K562 (cell line): ENCODE measurements at regions not wholly inside any gene's neighbourhood (a gene's known extent, or its start where the extent isn't known, plus 50 kb on each side); places are given as distances from the start of the nearest gene placed in this dataset.

Experiments used
- ATAC-seq: fragments of 200-7000 bp; cut with Tn5 transposase; 3 replicates; pipeline ENCODE4 v1.9.1; 2020; ENCODE audit warnings: moderate library complexity
- BruUV-seq: library from RNA; stranded (reverse); fragments of 400-500 nt; replicated peaks from 2 replicates; lab custom pipeline; 2021; lab: Mats Ljungman, UMichigan
- CTCF ChIA-PET: fragments of 300-600 bp; formaldehyde crosslinking; extraction: SDS; loops from one replicate; lab custom pipeline; 2021; ENCODE audit warnings: low intra/inter-chr PET ratio; lab: Yijun Ruan, JAX
- POLR2A ChIA-PET: fragments of 300-600, 350-650 bp; sonication (Branson Sonifier 250); formaldehyde crosslinking; extraction: SDS; loops from one replicate; lab custom pipeline; 2021; ENCODE audit warnings: antibody characterized with exemption, inconsistent platforms; lab: Yijun Ruan, JAX
- DNase-seq, 4 experiments: peaks; one replicate each; pipeline versions ENCODE4 v3.0.0 to v3.0.0-alpha.2; 2011 to 2018; ENCODE audit warnings: low spot score in 3 of 4, mixed read lengths in 3 of 4; ENCODE audit errors: extremely low read depth in 1 of 4
- FAIRE-seq: peaks from 2 replicates; lab custom pipeline; 2011; peaks lifted over from hg19 to GRCh38; lab: Jason Lieb, UNC
- H2AFZ ChIP-seq: 2 replicates; pipeline ENCODE4 v1.6.0; 2011; ENCODE audit warnings: low read depth, low read length, control low read depth, inconsistent platforms
- H3K27ac ChIP-seq: fragments of 200-600 bp; 3 replicates; pipeline ENCODE4 v1.8.0; 2011; ENCODE audit warnings: low read depth, mild to moderate bottlenecking, control low read depth, inconsistent platforms, low read length, moderate library complexity, mixed read lengths; ENCODE audit errors: extremely low read depth
- H3K27me3 ChIP-seq, 2 experiments: fragments of 300-600 bp in 1 of 2; 2 replicates in 1 of 2; 3 replicates in 1 of 2; pipeline versions ENCODE4 v1.6.0 to v1.8.0; 2011; ENCODE audit warnings: inconsistent platforms in 2 of 2, low read length in 2 of 2, mild to moderate bottlenecking in 1 of 2, mixed read lengths in 1 of 2, moderate library complexity in 1 of 2; ENCODE audit not compliant: control insufficient read depth in 2 of 2, insufficient read depth in 2 of 2
- H3K36me3 ChIP-seq: fragments of 300-600 bp; 3 replicates; pipeline ENCODE4 v1.8.0; 2011; ENCODE audit warnings: mild to moderate bottlenecking, low read length, inconsistent platforms; ENCODE audit not compliant: control insufficient read depth, insufficient read depth
- H3K4me1 ChIP-seq, 2 experiments: fragments of 200-600 bp in 1 of 2; replicated peaks in 1 of 2; 2 replicates in 1 of 2; 3 replicates in 1 of 2; pipeline versions ENCODE4 v1.5.1 to v1.8.0; 2011; ENCODE audit warnings: inconsistent platforms in 2 of 2, low read length in 2 of 2, mild to moderate bottlenecking in 1 of 2, mixed read lengths in 1 of 2, moderate library complexity in 1 of 2; ENCODE audit not compliant: control insufficient read depth in 2 of 2, insufficient read depth in 2 of 2
- H3K4me2 ChIP-seq: 2 replicates; pipeline ENCODE4 v1.6.1; 2011; ENCODE audit warnings: low read length, control low read depth, inconsistent platforms, mixed read lengths; ENCODE audit not compliant: insufficient read depth
- H3K4me3 ChIP-seq: fragments of 200-600 bp; sonication (generic), shearing (Covaris generic); 2 replicates; pipeline ENCODE4 v1.5.1; 2016; ENCODE audit warnings: control low read depth, inconsistent platforms
- H3K79me2 ChIP-seq: fragments of 200-600 bp; 3 replicates; pipeline ENCODE4 v1.8.0; 2011; ENCODE audit warnings: low read length, inconsistent platforms; ENCODE audit not compliant: control insufficient read depth, insufficient read depth
- H3K9ac ChIP-seq, 2 experiments: 2 replicates each; pipeline versions ENCODE4 v1.6.0 to v1.6.1; 2011; ENCODE audit warnings: low read depth in 2 of 2, low read length in 2 of 2, control low read depth in 1 of 2, inconsistent platforms in 1 of 2, mild to moderate bottlenecking in 1 of 2, mixed read lengths in 1 of 2; ENCODE audit not compliant: insufficient read depth in 1 of 2
- H3K9me1 ChIP-seq: one replicate; pipeline ENCODE4 v1.6.0; 2011; ENCODE audit warnings: inconsistent platforms, mild to moderate bottlenecking, low read length, moderate library complexity; ENCODE audit not compliant: control insufficient read depth, insufficient read depth
- H3K9me3 ChIP-seq: replicated peaks from 2 replicates; pipeline ENCODE4 v1.5.1; 2011; ENCODE audit warnings: low read depth, low read length, inconsistent platforms; ENCODE audit not compliant: control insufficient read depth, insufficient read depth
- H4K20me1 ChIP-seq: replicated peaks from 2 replicates; pipeline ENCODE4 v1.6.1; 2011; ENCODE audit warnings: low read length, inconsistent platforms, mixed read lengths; ENCODE audit not compliant: control insufficient read depth, insufficient read depth
- C11orf30 ChIP-seq: fragments of 450-650 bp; IDR thresholded peaks from 2 replicates; pipeline ENCODE4 v1.6.1; 2016; ENCODE audit warnings: low read depth, mild to moderate bottlenecking
- DNMT1 ChIP-seq: fragments of 450-650 bp; IDR thresholded peaks from 2 replicates; pipeline ENCODE4 v1.6.1; 2016; ENCODE audit warnings: antibody characterized with exemption, mild to moderate bottlenecking
- FOXM1 ChIP-seq, 2 experiments: fragments of 450-650 bp in 1 of 2; sonication (generic) in 1 of 2; formaldehyde crosslinking in 1 of 2; IDR thresholded peaks; 2 replicates each; pipeline versions ENCODE4 v1.6.1 to v1.9.0; 2017 to 2022; ENCODE audit warnings: low read depth in 2 of 2, mild to moderate bottlenecking in 2 of 2, missing genetic modification reagents in 1 of 2, moderate library complexity in 1 of 2
- FUS ChIP-seq: fragments of 200-400 bp; formaldehyde crosslinking; optimal IDR thresholded peaks from 2 replicates; pipeline ENCODE3; 2017; ENCODE audit warnings: low read depth, low read length
- HOXB6 ChIP-seq: fragments of 250-450 bp; sonication (Bioruptor Pico); IDR thresholded peaks from 2 replicates; pipeline ENCODE4 v1.5.1; 2022; ENCODE audit warnings: mild to moderate bottlenecking, borderline replicate concordance
- MCM7 ChIP-seq, 2 experiments: fragments of 450-650 bp; IDR thresholded peaks; 2 replicates each; pipeline ENCODE4 v1.6.1; 2016 to 2018
- MITF ChIP-seq: IDR thresholded peaks from 2 replicates; pipeline ENCODE4 v1.6.1; 2014; ENCODE audit warnings: antibody characterized with exemption
- MTA2 ChIP-seq: fragments of 450-650 bp; IDR thresholded peaks from 2 replicates; pipeline ENCODE4 v1.6.1; 2016; ENCODE audit warnings: low read depth
- NR2F6 ChIP-seq: fragments of 450-650 bp; formaldehyde crosslinking; IDR thresholded peaks from 2 replicates; pipeline ENCODE4 v1.4.0; 2020; ENCODE audit warnings: mild to moderate bottlenecking
- TAF7 ChIP-seq: fragments of 450-650 bp; IDR thresholded peaks from 2 replicates; pipeline ENCODE4 v1.6.1; 2016; ENCODE audit warnings: missing genetic modification characterization, missing compliant biosample characterization
- THRAP3 ChIP-seq: fragments of 450-650 bp; IDR thresholded peaks from 2 replicates; pipeline ENCODE4 v1.6.1; 2016; ENCODE audit warnings: mild to moderate bottlenecking, inconsistent platforms, borderline replicate concordance
- ZNF311 ChIP-seq: fragments of 250-450 bp; sonication (Bioruptor Pico); IDR thresholded peaks from 2 replicates; pipeline ENCODE4 v1.4.0; 2020; ENCODE audit warnings: mild to moderate bottlenecking, moderate library complexity
- ZNF75A ChIP-seq: fragments of 450-650 bp; formaldehyde crosslinking; IDR thresholded peaks from 2 replicates; pipeline ENCODE4 v1.4.0; 2020; ENCODE audit warnings: mild to moderate bottlenecking
- ZNF830 ChIP-seq: fragments of 250-450 bp; sonication (Bioruptor Pico); IDR thresholded peaks from 2 replicates; pipeline ENCODE4 v1.5.0; 2021; ENCODE audit warnings: mild to moderate bottlenecking
- WGBS: fragments of 100-300 bp; shearing (Covaris generic); methylation state at CpG from one replicate; pipeline ENCODE4 v1.1.6; 2016; ENCODE audit warnings: low coverage, mixed read lengths; ENCODE audit not compliant: insufficient coverage; ENCODE audit errors: missing lambda C conversion rate; 5-methylcytosine and 5-hydroxymethylcytosine counted together
- in situ Hi-C: fragments of 300-500 bp; cut with MboI; formaldehyde crosslinking; loops from 4 replicates; pipeline ENCODE4 v1.15.0; 2018; ENCODE audit warnings: inconsistent platforms, mixed read lengths
- intact Hi-C: fragments of 100-400 bp; cut with micrococcal nuclease; formaldehyde crosslinking; loops from 2 replicates; pipeline ENCODE4 v1.14.2; 2022
- TF ChIP-seq, protein P1 (sequence below), 2 experiments: fragments of 250-450 bp in 1 of 2; fragments of 450-650 bp in 1 of 2; sonication (Bioruptor Pico) in 1 of 2; IDR thresholded peaks; 2 replicates each; pipeline versions ENCODE4 v1.6.1 to v1.8.0; 2016 to 2021; ENCODE audit warnings: mild to moderate bottlenecking in 2 of 2, moderate library complexity in 2 of 2, missing compliant biosample characterization in 1 of 2, missing genetic modification characterization in 1 of 2
- TF ChIP-seq, protein P2 (sequence below): fragments of 450-650 bp; formaldehyde crosslinking; IDR thresholded peaks from 2 replicates; pipeline ENCODE4 v1.4.0; 2022; ENCODE audit warnings: mild to moderate bottlenecking, moderate library complexity
- TF ChIP-seq, protein P3 (sequence below): sonication (generic); IDR thresholded peaks from 2 replicates; pipeline ENCODE4 v1.6.1; 2016
- TF ChIP-seq, protein P4 (sequence below), 2 experiments: fragments of 450-650 bp in 1 of 2; sonication (generic) in 1 of 2; formaldehyde crosslinking in 1 of 2; IDR thresholded peaks in 1 of 2; conservative IDR thresholded peaks in 1 of 2; 2 replicates each; pipeline versions ENCODE4 v1.6.1 to v1.8.1; 2016 to 2023; ENCODE audit warnings: mild to moderate bottlenecking in 2 of 2, moderate library complexity in 2 of 2, inconsistent platforms in 1 of 2, missing genetic modification reagents in 1 of 2

GRCh38 chr5:103407402-103407801 lies 148.8 kb downstream of the MACIR start:
- Histone ChIP-seq H3K4me3 (no peak overlapping the region), H3K4me1 (no peaks in the 10 kb centered on the region), H3K79me2 (no peaks in the 10 kb centered on the region), H3K36me3 (no peaks in the 10 kb centered on the region), H3K27me3 (no peaks in the 10 kb centered on the region), H3K27ac (no peak overlapping the region), H3K9me1 (no peaks in the 10 kb centered on the region), H3K4me2 (no peak overlapping the region), H4K20me1 (no peaks in the 10 kb centered on the region), H3K9me3 (no peaks in the 10 kb centered on the region), H3K9ac (no peak overlapping the region), H2AFZ (no peak overlapping the region)
- POLR2A ChIA-PET: no interaction called here
- TF ChIP-seq ZNF311 (no peak), MITF (no peak), MTA2 (no peak), C11orf30 (no peak), NR2F6 (no peak), THRAP3 (no peak), TAF7 (tag) (no peak), DNMT1 (no peak), ZNF75A (CRISPR knock-in tag) (no peak), HOXB6 (CRISPR knock-in tag) (no peak), FUS (no peak), MCM7 (IDR thresholded peaks at IDR 0.05) (no peak), ZNF830 (CRISPR knock-in tag) (no peak), FOXM1 (IDR thresholded peaks at IDR 0.05; ENCODE audit: low read depth) (no peak), FOXM1 (CRISPR knock-in tag; IDR thresholded peaks at IDR 0.05; ENCODE audit: low read depth) (no peak)
- TF ChIP-seq, protein P1, sequence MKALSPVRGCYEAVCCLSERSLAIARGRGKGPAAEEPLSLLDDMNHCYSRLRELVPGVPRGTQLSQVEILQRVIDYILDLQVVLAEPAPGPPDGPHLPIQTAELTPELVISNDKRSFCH (CRISPR knock-in tag; IDR thresholded peaks at IDR 0.05): no peak
- TF ChIP-seq, protein P1 (tag; IDR thresholded peaks at IDR 0.05): no peak
- TF ChIP-seq, protein P2, sequence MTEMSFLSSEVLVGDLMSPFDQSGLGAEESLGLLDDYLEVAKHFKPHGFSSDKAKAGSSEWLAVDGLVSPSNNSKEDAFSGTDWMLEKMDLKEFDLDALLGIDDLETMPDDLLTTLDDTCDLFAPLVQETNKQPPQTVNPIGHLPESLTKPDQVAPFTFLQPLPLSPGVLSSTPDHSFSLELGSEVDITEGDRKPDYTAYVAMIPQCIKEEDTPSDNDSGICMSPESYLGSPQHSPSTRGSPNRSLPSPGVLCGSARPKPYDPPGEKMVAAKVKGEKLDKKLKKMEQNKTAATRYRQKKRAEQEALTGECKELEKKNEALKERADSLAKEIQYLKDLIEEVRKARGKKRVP (CRISPR knock-in tag): no peak
- TF ChIP-seq, protein P3, sequence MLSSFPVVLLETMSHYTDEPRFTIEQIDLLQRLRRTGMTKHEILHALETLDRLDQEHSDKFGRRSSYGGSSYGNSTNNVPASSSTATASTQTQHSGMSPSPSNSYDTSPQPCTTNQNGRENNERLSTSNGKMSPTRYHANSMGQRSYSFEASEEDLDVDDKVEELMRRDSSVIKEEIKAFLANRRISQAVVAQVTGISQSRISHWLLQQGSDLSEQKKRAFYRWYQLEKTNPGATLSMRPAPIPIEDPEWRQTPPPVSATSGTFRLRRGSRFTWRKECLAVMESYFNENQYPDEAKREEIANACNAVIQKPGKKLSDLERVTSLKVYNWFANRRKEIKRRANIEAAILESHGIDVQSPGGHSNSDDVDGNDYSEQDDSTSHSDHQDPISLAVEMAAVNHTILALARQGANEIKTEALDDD: no peak
- TF ChIP-seq, protein P4, sequence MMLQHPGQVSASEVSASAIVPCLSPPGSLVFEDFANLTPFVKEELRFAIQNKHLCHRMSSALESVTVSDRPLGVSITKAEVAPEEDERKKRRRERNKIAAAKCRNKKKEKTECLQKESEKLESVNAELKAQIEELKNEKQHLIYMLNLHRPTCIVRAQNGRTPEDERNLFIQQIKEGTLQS (IDR thresholded peaks at IDR 0.05): no peak
- TF ChIP-seq, protein P4 (CRISPR knock-in tag; conservative IDR thresholded peaks at IDR 0.05): no peak
- in situ Hi-C loops (no loop called here), intact Hi-C loops (no loop called here)
- no peak for FAIRE-seq
- BruUV-seq: no TSS peak
- WGBS: 5% methylated on average over 2 of the region's 2 CpGs
- no peak for ATAC-seq
- no peak for DNase-seq
- CTCF ChIA-PET: no interaction called here
